A549 (cell line): ENCODE measurements at regions not wholly inside any gene's neighbourhood (a gene's known extent, or its start where the extent isn't known, plus 50 kb on each side); places are given as distances from the start of the nearest gene placed in this dataset.

ENCODE experiments used
- ATAC-seq, 2 experiments: fragments of 200-7000 bp in 1 of 2; fragments of >200 bp in 1 of 2; cut with Nextera tagmentation in 1 of 2; cut with Tn5 transposase in 1 of 2; 3 replicates each; pipeline versions ENCODE4 v1.8.0 to v1.9.1; 2018 to 2020; ENCODE audit warnings: mild to moderate bottlenecking in 1 of 2, moderate library complexity in 1 of 2
- CTCF ChIA-PET: fragments of 300-600 bp; sonication (Branson Sonifier 250); formaldehyde crosslinking; extraction: SDS; loops from one replicate; lab custom pipeline; 2021; ENCODE audit warnings: antibody characterized with exemption, inconsistent platforms; lab: Yijun Ruan, JAX
- POLR2A ChIA-PET: fragments of 350-600 bp; formaldehyde crosslinking; extraction: SDS; loops from one replicate; lab custom pipeline; 2021; ENCODE audit warnings: antibody characterized with exemption, inconsistent platforms; lab: Yijun Ruan, JAX
- DNase-seq, 2 experiments: peaks; one replicate each; pipeline versions ENCODE4 v3.0.0 to v3.0.0-alpha.2; 2011 to 2016; ENCODE audit warnings: low read depth in 1 of 2, low spot score in 1 of 2
- FAIRE-seq: peaks from 2 replicates; lab custom pipeline; 2011; peaks lifted over from hg19 to GRCh38; lab: Jason Lieb, UNC
- H3K27ac ChIP-seq, 2 experiments: fragments of >200 bp; sonication (Bioruptor Twin); formaldehyde crosslinking; 3 replicates each; pipeline ENCODE4 v1.5.1; 2016 to 2017
- H3K4me1 ChIP-seq: fragments of >200 bp; sonication (Bioruptor Twin); formaldehyde crosslinking; 3 replicates; pipeline ENCODE4 v1.6.1; 2016
- H3K4me2 ChIP-seq: fragments of >200 bp; sonication (Bioruptor Twin); formaldehyde crosslinking; 3 replicates; pipeline ENCODE4 v1.6.1; 2016
- H3K4me3 ChIP-seq: fragments of >200 bp; sonication (Bioruptor Twin); formaldehyde crosslinking; 3 replicates; pipeline ENCODE4 v1.5.1; 2016
- H3K9me3 ChIP-seq: fragments of >200 bp; sonication (Bioruptor Twin); formaldehyde crosslinking; 3 replicates; pipeline ENCODE4 v1.6.1; 2016
- ATOH8 ChIP-seq: fragments of 250-450 bp; sonication (Bioruptor Pico); IDR thresholded peaks from 2 replicates; pipeline ENCODE4 v1.5.0; 2020; ENCODE audit warnings: low read depth, mild to moderate bottlenecking, moderate library complexity
- BHLHE40 ChIP-seq: IDR thresholded peaks from 2 replicates; pipeline ENCODE4 v1.6.1; 2012; ENCODE audit warnings: low read depth, low read length, inconsistent platforms
- CEBPB ChIP-seq, 2 experiments: fragments of >200 bp in 1 of 2; sonication (Bioruptor Twin) in 1 of 2; formaldehyde crosslinking in 1 of 2; IDR thresholded peaks; 2 replicates each; pipeline ENCODE4 v1.6.1; 2012 to 2016
- CHD2 ChIP-seq: fragments of 150-350 bp; IDR thresholded peaks from 2 replicates; pipeline ENCODE4 v1.6.1; 2014; ENCODE audit warnings: low read length; ENCODE audit not compliant: partially characterized antibody
- E2F6 ChIP-seq: IDR thresholded peaks from 2 replicates; pipeline ENCODE4 v1.6.1; 2012; ENCODE audit warnings: low read depth, borderline replicate concordance
- GATA3 ChIP-seq: IDR thresholded peaks from 2 replicates; pipeline ENCODE4 v1.6.1; 2012; ENCODE audit warnings: borderline replicate concordance
- HDAC2 ChIP-seq: fragments of 200-600 bp; sonication (generic); IDR thresholded peaks from 2 replicates; pipeline ENCODE4 v1.6.1; 2016
- HEYL ChIP-seq: fragments of 250-450 bp; sonication (Bioruptor Pico); IDR thresholded peaks from 2 replicates; pipeline ENCODE4 v1.8.0; 2021; ENCODE audit warnings: mild to moderate bottlenecking, moderate library complexity
- HMGXB4 ChIP-seq: fragments of 250-450 bp; sonication (Bioruptor Pico); IDR thresholded peaks from 2 replicates; pipeline ENCODE4 v1.5.0; 2021; ENCODE audit warnings: mild to moderate bottlenecking, moderate library complexity, borderline replicate concordance
- JUNB ChIP-seq: fragments of >200 bp; sonication (Bioruptor Twin); formaldehyde crosslinking; IDR thresholded peaks from 2 replicates; pipeline ENCODE4 v1.6.1; 2016
- KDM1A ChIP-seq: fragments of 200-600 bp; sonication (generic); IDR thresholded peaks from 2 replicates; pipeline ENCODE4 v1.6.1; 2016; ENCODE audit warnings: low read depth, mild to moderate bottlenecking
- MAFK ChIP-seq: fragments of 450-650 bp; IDR thresholded peaks from 2 replicates; pipeline ENCODE4 v1.6.1; 2014; ENCODE audit not compliant: partially characterized antibody
- MYC ChIP-seq: IDR thresholded peaks from 2 replicates; pipeline ENCODE4 v1.6.1; 2012; ENCODE audit warnings: mild to moderate bottlenecking, inconsistent platforms, low read length, improper control_type of control experiment, borderline replicate concordance
- NPAS2 ChIP-seq: fragments of 250-450 bp; sonication (Bioruptor Pico); IDR thresholded peaks from 2 replicates; pipeline ENCODE4 v1.8.0; 2022; ENCODE audit warnings: mild to moderate bottlenecking, moderate library complexity, borderline replicate concordance
- PBX3 ChIP-seq: IDR thresholded peaks from 2 replicates; pipeline ENCODE4 v1.6.1; 2012
- PHF8 ChIP-seq: fragments of 200-600 bp; sonication (generic); IDR thresholded peaks from 2 replicates; pipeline ENCODE4 v1.6.1; 2016; ENCODE audit warnings: low read depth, mild to moderate bottlenecking, antibody characterized with exemption, moderate library complexity, borderline replicate concordance
- POLR2AphosphoS2 ChIP-seq: conservative IDR thresholded peaks from 2 replicates; pipeline ENCODE4 v1.6.1; 2012; ENCODE audit warnings: low read length, improper control_type of control experiment, inconsistent platforms
- RARB ChIP-seq: fragments of 250-450 bp; sonication (Bioruptor Pico); IDR thresholded peaks from 2 replicates; pipeline ENCODE4 v1.8.0; 2021; ENCODE audit warnings: mild to moderate bottlenecking, moderate library complexity
- RFX5 ChIP-seq: fragments of 450-650 bp; IDR thresholded peaks from 2 replicates; pipeline ENCODE4 v1.7.1; 2014; ENCODE audit warnings: antibody characterized with exemption, mild to moderate bottlenecking, moderate library complexity
- SMC3 ChIP-seq: fragments of >200 bp; sonication (Bioruptor Twin); formaldehyde crosslinking; IDR thresholded peaks from 3 replicates; pipeline ENCODE4 v1.6.1; 2018; ENCODE audit warnings: inconsistent platforms
- TFCP2L1 ChIP-seq: fragments of 250-450 bp; sonication (Bioruptor Pico); IDR thresholded peaks from 2 replicates; pipeline ENCODE4 v1.5.0; 2021; ENCODE audit warnings: mild to moderate bottlenecking
- TP53 ChIP-seq: fragments of 250-450 bp; sonication (Bioruptor Pico); IDR thresholded peaks from 2 replicates; pipeline ENCODE4 v1.5.0; 2021; ENCODE audit warnings: mild to moderate bottlenecking, moderate library complexity
- ZFP36 ChIP-seq: fragments of 450-650 bp; IDR thresholded peaks from 2 replicates; pipeline ENCODE4 v1.6.1; 2014; ENCODE audit warnings: borderline replicate concordance; ENCODE audit not compliant: partially characterized antibody
- ZNF302 ChIP-seq: fragments of 250-450 bp; sonication (Bioruptor Pico); IDR thresholded peaks from 2 replicates; pipeline ENCODE4 v1.9.0; 2021; ENCODE audit warnings: inconsistent platforms, mild to moderate bottlenecking, moderate library complexity
- ZSCAN20 ChIP-seq: fragments of 250-450 bp; sonication (Bioruptor Pico); IDR thresholded peaks from 2 replicates; pipeline ENCODE4 v1.8.0; 2022; ENCODE audit warnings: mild to moderate bottlenecking, moderate library complexity
- WGBS: methylation state at CpG from one replicate; pipeline ENCODE4 v1.1.6; 2017; ENCODE audit errors: missing lambda C conversion rate; 5-methylcytosine and 5-hydroxymethylcytosine counted together

- 86% methylated on average over 20 of the region's 22 CpGs for WGBS
- FAIRE-seq (no peak), ATAC-seq (peak; percentile 60 to 74), DNase-seq (no peak)
- Histone ChIP-seq H3K9me3 (no peaks in the 10 kb centered on the region), H3K4me1 (peaks cover 3% of the 10 kb centered on the region), H3K27ac (peak overlapping the region in 1 of 2 experiments; percentile 59; a peak in 1 of 6 replicates), H3K4me3 (no peak overlapping the region), H3K4me2 (no peak overlapping the region)
- POLR2A ChIA-PET: no interaction called here
- CTCF ChIA-PET: interaction anchor here (0.6 to 1.6 kb wide), 4 partner anchors 8 to 31 kb away, joined by 3 to 5 read pairs (median 3); no protein-coding TSS in a partner anchor
- TF ChIP-seq MAFK: no peak
- no peak for TF ChIP-seq KDM1A
- no peak for TF ChIP-seq SMC3
- no peak for TF ChIP-seq ZSCAN20 (CRISPR knock-in tag)
- no peak for TF ChIP-seq HMGXB4 (CRISPR knock-in tag)
- no peak for TF ChIP-seq TP53 (CRISPR knock-in tag)
- TF ChIP-seq HDAC2: no peak
- no peak for TF ChIP-seq HEYL
- no peak for TF ChIP-seq POLR2AphosphoS2
- no peak for TF ChIP-seq ATOH8 (CRISPR knock-in tag)
- no peak for TF ChIP-seq RFX5
- no peak for TF ChIP-seq JUNB
- no peak for TF ChIP-seq CEBPB (IDR thresholded peaks at IDR 0.05)
Observed at GRCh38 chr5:139733698-139734538, 61.7 kb upstream of the PSD2 start.

- ChIA-PET CTCF (interaction anchor here (0.6 kb wide), 2 partner anchors 8 to 31 kb away, joined by 3 read pairs; no protein-coding TSS in a partner anchor), POLR2A (no interaction called here)
- FAIRE-seq (no peak), DNase-seq (no peak), ATAC-seq (peak in 1 of 2 experiments; percentile 29; a peak in 3 of 6 replicates)
- peak overlapping the region in 1 of 2 experiments; percentile 36; a peak in 1 of 6 replicates for H3K27ac ChIP-seq
- peaks cover 9% of the 10 kb centered on the region for H3K4me1 ChIP-seq
- no peaks in the 10 kb centered on the region for H3K9me3 ChIP-seq
- TF ChIP-seq TFCP2L1 (CRISPR knock-in tag) (no peak), CHD2 (no peak), BHLHE40 (no peak), JUNB (no peak), E2F6 (no peak), ZFP36 (no peak), MYC (no peak), NPAS2 (no peak), PBX3 (no peak), GATA3 (no peak), CEBPB (IDR thresholded peaks at IDR 0.05) (no peak), RARB (CRISPR knock-in tag) (no peak), PHF8 (no peak), ZNF302 (CRISPR knock-in tag) (no peak)
- no peak overlapping the region for H3K4me3 ChIP-seq
- no peak overlapping the region for H3K4me2 ChIP-seq
- 95% methylated on average over 2 of the region's 3 CpGs for WGBS
Observed at GRCh38 chr5:139734539-139734916, 61.1 kb upstream of the PSD2 start.
